ENCODE measurements at regions not wholly inside any gene's neighbourhood (a gene's known extent, or its start where the extent isn't known, plus 50 kb on each side); places are given as distances from the start of the nearest gene placed in this dataset.

DNA sequence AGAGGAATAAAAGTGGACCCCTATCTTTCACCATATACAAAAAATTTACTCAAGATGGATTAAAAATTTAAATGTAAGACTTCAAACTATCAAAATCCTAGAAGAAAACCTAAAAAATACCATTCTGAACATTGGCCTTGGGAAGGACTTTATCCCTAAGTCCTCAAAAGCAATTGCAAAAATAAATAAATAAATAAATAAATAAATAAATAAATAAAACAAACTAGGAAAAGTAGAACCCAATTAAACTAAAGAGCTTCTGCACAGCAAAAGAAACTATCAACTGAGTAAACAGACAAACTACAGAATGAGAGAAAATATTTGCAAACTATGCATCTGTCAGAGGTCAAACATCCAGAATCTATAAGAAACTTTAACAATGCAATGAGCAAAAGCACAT, 874.9 kb upstream of the PCDH20 start:
- Mint-ChIP-seq H3K9me3 (ENCODE audit: unreplicated experiment) (peaks cover 3% of the 10 kb centered on the region), H3K27me3 (ENCODE audit: low read depth, unreplicated experiment) (no peaks in the 10 kb centered on the region), H3K4me1 (ENCODE audit: low read depth, unreplicated experiment) (no peaks in the 10 kb centered on the region), H3K36me3 (ENCODE audit: low read depth, unreplicated experiment) (no peaks in the 10 kb centered on the region), H3K27ac (ENCODE audit: unreplicated experiment) (no peak overlapping the region), H3K4me3 (ENCODE audit: unreplicated experiment) (no peak overlapping the region)
- Histone ChIP-seq H3K27me3 (ENCODE audit: insufficient read depth, low read length) (no peaks in the 10 kb centered on the region), H3K4me1 (ENCODE audit: insufficient read depth, low read length) (no peaks in the 10 kb centered on the region), H3K79me2 (ENCODE audit: insufficient read depth, low read length) (no peaks in the 10 kb centered on the region), H3K4me2 (ENCODE audit: low read length) (no peak overlapping the region), H3K27ac (ENCODE audit: low read depth, low read length) (no peak overlapping the region), H2AFZ (ENCODE audit: low read depth, low read length) (no peak overlapping the region), H3K36me3 (ENCODE audit: insufficient read depth, low read length) (no peaks in the 10 kb centered on the region), H4K20me1 (ENCODE audit: insufficient read depth, low read length) (no peaks in the 10 kb centered on the region), H3K9ac (ENCODE audit: low read length) (no peak overlapping the region), H3K4me3 (ENCODE audit: insufficient read depth, low read depth, low read length) (no peak overlapping the region), H3K9me3 (ENCODE audit: insufficient read depth, low read depth, low read length) (no peaks in the 10 kb centered on the region)
- DNase-seq (ENCODE audit: low read depth) (no peak), FAIRE-seq (no peak)
- TF ChIP-seq, protein P1, sequence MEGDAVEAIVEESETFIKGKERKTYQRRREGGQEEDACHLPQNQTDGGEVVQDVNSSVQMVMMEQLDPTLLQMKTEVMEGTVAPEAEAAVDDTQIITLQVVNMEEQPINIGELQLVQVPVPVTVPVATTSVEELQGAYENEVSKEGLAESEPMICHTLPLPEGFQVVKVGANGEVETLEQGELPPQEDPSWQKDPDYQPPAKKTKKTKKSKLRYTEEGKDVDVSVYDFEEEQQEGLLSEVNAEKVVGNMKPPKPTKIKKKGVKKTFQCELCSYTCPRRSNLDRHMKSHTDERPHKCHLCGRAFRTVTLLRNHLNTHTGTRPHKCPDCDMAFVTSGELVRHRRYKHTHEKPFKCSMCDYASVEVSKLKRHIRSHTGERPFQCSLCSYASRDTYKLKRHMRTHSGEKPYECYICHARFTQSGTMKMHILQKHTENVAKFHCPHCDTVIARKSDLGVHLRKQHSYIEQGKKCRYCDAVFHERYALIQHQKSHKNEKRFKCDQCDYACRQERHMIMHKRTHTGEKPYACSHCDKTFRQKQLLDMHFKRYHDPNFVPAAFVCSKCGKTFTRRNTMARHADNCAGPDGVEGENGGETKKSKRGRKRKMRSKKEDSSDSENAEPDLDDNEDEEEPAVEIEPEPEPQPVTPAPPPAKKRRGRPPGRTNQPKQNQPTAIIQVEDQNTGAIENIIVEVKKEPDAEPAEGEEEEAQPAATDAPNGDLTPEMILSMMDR (IDR thresholded peaks at IDR 0.05; ENCODE audit: insufficient read depth, low read depth, low read length), result no peak
- TF ChIP-seq EZH2 (IDR thresholded peaks at IDR 0.05; ENCODE audit: insufficient read depth, low read length), result no peak

DNA sequence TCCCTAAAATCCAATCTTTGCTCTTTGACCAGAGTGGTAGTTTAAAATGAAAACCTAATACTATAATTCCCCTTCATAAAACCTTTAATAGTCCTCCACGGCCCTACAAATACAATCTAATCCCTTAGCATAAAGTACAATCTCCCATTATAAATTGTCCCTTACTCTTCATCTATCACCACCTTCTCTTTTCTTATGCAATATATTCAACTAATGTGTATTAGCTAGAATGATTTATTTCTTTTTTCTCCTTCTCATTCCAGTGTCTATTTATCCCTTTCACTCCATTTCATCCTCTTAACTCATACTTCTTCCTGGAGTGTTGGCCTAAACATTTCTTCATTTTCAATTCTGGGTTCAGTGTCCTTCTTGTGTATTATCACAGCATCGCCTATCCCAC, 872.1 kb upstream of the PCDH20 start:
- Mint-ChIP-seq H3K9me3 (ENCODE audit: unreplicated experiment) (peaks cover 3% of the 10 kb centered on the region), H3K27ac (ENCODE audit: unreplicated experiment) (no peak overlapping the region), H3K4me3 (ENCODE audit: unreplicated experiment) (no peak overlapping the region), H3K36me3 (ENCODE audit: low read depth, unreplicated experiment) (no peaks in the 10 kb centered on the region), H3K27me3 (ENCODE audit: low read depth, unreplicated experiment) (no peaks in the 10 kb centered on the region), H3K4me1 (ENCODE audit: low read depth, unreplicated experiment) (no peaks in the 10 kb centered on the region)
- Histone ChIP-seq H3K9ac (ENCODE audit: low read length) (no peak overlapping the region), H3K4me1 (ENCODE audit: insufficient read depth, low read length) (no peaks in the 10 kb centered on the region), H3K27ac (ENCODE audit: low read depth, low read length) (no peak overlapping the region), H3K9me3 (ENCODE audit: insufficient read depth, low read depth, low read length) (no peaks in the 10 kb centered on the region), H2AFZ (ENCODE audit: low read depth, low read length) (no peak overlapping the region), H4K20me1 (ENCODE audit: insufficient read depth, low read length) (no peaks in the 10 kb centered on the region), H3K79me2 (ENCODE audit: insufficient read depth, low read length) (no peaks in the 10 kb centered on the region), H3K36me3 (ENCODE audit: insufficient read depth, low read length) (no peaks in the 10 kb centered on the region), H3K27me3 (ENCODE audit: insufficient read depth, low read length) (no peaks in the 10 kb centered on the region), H3K4me3 (ENCODE audit: insufficient read depth, low read depth, low read length) (no peak overlapping the region), H3K4me2 (ENCODE audit: low read length) (no peak overlapping the region)
- no peak for DNase-seq (ENCODE audit: low read depth)
- FAIRE-seq, result no peak
- TF ChIP-seq EZH2 (IDR thresholded peaks at IDR 0.05; ENCODE audit: insufficient read depth, low read length), result no peak
- TF ChIP-seq, protein P1 (IDR thresholded peaks at IDR 0.05; ENCODE audit: insufficient read depth, low read depth, low read length), result no peak

DNA sequence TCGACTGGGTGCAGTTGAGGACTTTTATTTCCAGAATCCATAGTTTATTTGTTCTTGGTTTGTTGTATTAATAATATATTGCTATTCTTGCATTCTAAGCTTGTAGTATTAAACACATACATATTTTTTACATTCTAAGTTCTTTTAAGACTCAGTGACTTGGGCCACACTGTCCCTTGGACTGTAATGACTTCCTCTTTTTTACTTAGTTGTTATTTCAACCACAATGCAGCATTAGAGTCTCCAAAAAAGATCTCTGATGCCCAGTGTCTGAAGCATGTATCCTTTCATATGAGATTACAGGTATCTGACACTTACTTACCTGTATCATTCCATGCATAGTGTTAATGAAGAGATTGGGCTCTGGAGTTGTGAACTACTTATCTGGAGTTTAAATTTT, 864.9 kb upstream of the PCDH20 start:
- Mint-ChIP-seq H3K4me3 (ENCODE audit: unreplicated experiment) (no peak overlapping the region), H3K4me1 (ENCODE audit: low read depth, unreplicated experiment) (no peaks in the 10 kb centered on the region), H3K9me3 (ENCODE audit: unreplicated experiment) (no peaks in the 10 kb centered on the region), H3K27ac (ENCODE audit: unreplicated experiment) (no peak overlapping the region), H3K27me3 (ENCODE audit: low read depth, unreplicated experiment) (no peaks in the 10 kb centered on the region), H3K36me3 (ENCODE audit: low read depth, unreplicated experiment) (no peaks in the 10 kb centered on the region)
- Histone ChIP-seq H4K20me1 (ENCODE audit: insufficient read depth, low read length) (no peaks in the 10 kb centered on the region), H3K9me3 (ENCODE audit: insufficient read depth, low read depth, low read length) (no peaks in the 10 kb centered on the region), H3K4me2 (ENCODE audit: low read length) (no peak overlapping the region), H3K79me2 (ENCODE audit: insufficient read depth, low read length) (no peaks in the 10 kb centered on the region), H3K4me1 (ENCODE audit: insufficient read depth, low read length) (no peaks in the 10 kb centered on the region), H3K4me3 (ENCODE audit: insufficient read depth, low read depth, low read length) (no peak overlapping the region), H3K27me3 (ENCODE audit: insufficient read depth, low read length) (no peaks in the 10 kb centered on the region), H2AFZ (ENCODE audit: low read depth, low read length) (no peak overlapping the region), H3K9ac (ENCODE audit: low read length) (no peak overlapping the region), H3K27ac (ENCODE audit: low read depth, low read length) (no peak overlapping the region), H3K36me3 (ENCODE audit: insufficient read depth, low read length) (no peaks in the 10 kb centered on the region)
- no peak for DNase-seq (ENCODE audit: low read depth)
- no peak for FAIRE-seq
- no peak for TF ChIP-seq EZH2 (IDR thresholded peaks at IDR 0.05; ENCODE audit: insufficient read depth, low read length)
- TF ChIP-seq, protein P1 (IDR thresholded peaks at IDR 0.05; ENCODE audit: insufficient read depth, low read depth, low read length), result no peak

All from astrocyte (in vitro differentiated cells and primary cell).